ENCODE measurements at regions not wholly inside any gene's neighbourhood (a gene's known extent, or its start where the extent isn't known, plus 50 kb on each side); places are given as distances from the start of the nearest gene placed in this dataset.
A peak's percentile ranks its signal among the peaks of the same experiment; 100 is the strongest.

DNA sequence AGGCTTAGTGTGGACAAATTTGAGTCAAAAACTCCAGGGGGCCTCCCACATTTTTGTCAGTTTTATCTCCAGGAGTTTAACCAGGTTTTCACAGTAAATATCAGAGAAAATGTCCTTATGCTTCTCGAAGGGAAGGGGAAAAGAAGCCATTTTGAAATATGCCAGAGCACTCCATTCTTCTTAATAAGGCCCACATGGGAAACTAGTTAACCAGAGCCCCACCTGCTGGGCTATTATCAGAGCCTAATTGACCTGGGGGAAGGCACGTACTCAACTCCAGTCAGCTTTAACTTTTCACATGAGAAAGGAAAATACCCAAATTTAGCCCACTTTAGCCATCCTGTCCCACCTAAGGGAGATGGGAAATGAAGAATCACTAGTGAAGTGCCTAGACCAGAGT, 296.3 kb downstream of the PTBP2 start:
- Histone ChIP-seq H4K91ac (ENCODE audit: low read depth, low read length, poor library complexity) (no peak overlapping the region), H3K18ac (ENCODE audit: low read length) (no peak overlapping the region), H3K4me3 (ENCODE audit: low read length in 2 of 2) (no peak overlapping the region), H3K14ac (ENCODE audit: low read length) (no peak overlapping the region), H2BK15ac (ENCODE audit: low read length) (no peak overlapping the region), H2BK5ac (ENCODE audit: low read length) (no peak overlapping the region), H2BK120ac (ENCODE audit: low read depth, low read length) (no peak overlapping the region), H3K4me1 (ENCODE audit: control insufficient read depth in 2 of 2, insufficient read depth in 1 of 2, low read depth in 1 of 2, low read length in 2 of 2) (peaks cover 0 to 4% of the 10 kb centered on the region in 2 donors), H3K9me3 (replicated peaks in 1 of 2; ENCODE audit: control insufficient read depth in 2 of 2, insufficient read depth in 1 of 2, low read depth in 1 of 2, low read length in 2 of 2) (no peaks in the 10 kb centered on the region), H4K8ac (ENCODE audit: low read depth, low read length) (no peak overlapping the region), H3K4ac (ENCODE audit: low read length) (no peak overlapping the region), H3K4me2 (ENCODE audit: insufficient read depth, low read length, poor library complexity, severe bottlenecking) (no peak overlapping the region), H3K27ac (replicated peaks; ENCODE audit: low read length) (no peak overlapping the region), H3K79me1 (ENCODE audit: low read depth, low read length) (no peaks in the 10 kb centered on the region), H3K9ac (ENCODE audit: low read depth, low read length, poor library complexity) (no peak overlapping the region), H3K27me3 (ENCODE audit: control insufficient read depth in 3 of 3, insufficient read depth in 3 of 3, low read depth in 1 of 3, low read length in 3 of 3) (no peaks in the 10 kb centered on the region), H2AK5ac (ENCODE audit: low read depth, low read length) (no peak overlapping the region), H2AFZ (ENCODE audit: low read length) (peak overlapping the region; percentile 73), H3K36me3 (replicated peaks in 1 of 2; ENCODE audit: control insufficient read depth in 2 of 2, insufficient read depth in 2 of 2, low read length in 2 of 2) (no peaks in the 10 kb centered on the region), H2BK12ac (ENCODE audit: low read length) (no peak overlapping the region), H3K23ac (ENCODE audit: low read depth, low read length, poor library complexity) (no peak overlapping the region)
- peak; percentile 20 for DNase-seq (ENCODE audit: low spot score)
- WGBS, 2 donors (ENCODE audit: extremely low coverage in 2 of 2, insufficient read length in 2 of 2, insufficient replicate concordance in 1 of 2), result no CpG with 5 or more reads among the region's 2 CpGs

Measured in neuronal stem cell (in vitro differentiated cells).